ENCODE measurements at regions not wholly inside any gene's neighbourhood (a gene's known extent, or its start where the extent isn't known, plus 50 kb on each side); places are given as distances from the start of the nearest gene placed in this dataset.

DNA sequence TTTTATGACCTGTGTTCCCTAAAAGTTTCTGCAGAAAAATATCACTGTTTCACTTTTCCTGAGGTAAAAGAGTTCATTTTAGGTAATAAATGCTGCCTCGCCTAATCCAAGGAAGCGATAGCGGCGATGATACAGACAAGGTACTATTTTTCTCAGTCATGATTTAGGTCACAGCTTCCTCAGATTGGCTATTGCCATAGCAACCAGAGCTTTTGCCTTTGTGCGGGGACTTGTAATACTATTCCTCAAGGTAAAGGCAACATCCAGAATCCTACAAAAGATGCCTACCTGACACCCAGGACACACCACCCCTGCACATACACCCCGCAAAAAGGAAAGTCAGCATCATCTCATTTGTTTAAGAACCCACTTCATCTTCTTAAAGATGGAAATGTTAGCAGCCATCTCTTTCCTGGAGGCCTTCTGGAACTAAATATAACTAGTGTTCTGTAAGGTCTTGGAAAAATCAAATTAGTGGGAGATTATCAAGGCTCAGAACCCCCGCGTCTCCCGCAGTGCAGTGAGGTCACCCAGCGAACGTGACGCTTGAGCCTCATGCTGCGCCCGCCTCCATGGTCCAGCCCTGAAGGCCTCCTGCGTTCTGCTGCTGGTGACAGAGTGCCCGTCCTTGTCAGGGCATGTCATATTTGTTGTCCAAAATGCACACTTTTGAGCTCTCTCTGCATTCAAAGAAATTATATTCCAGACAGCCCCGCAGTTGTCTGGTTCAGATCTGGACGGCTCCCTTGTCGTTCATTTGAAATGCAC lies 402.0 kb upstream of the RNF32 start:
- TF ChIP-seq CTCF (IDR thresholded peaks at IDR 0.05): no peak
- TF ChIP-seq POLR2AphosphoS5 (IDR thresholded peaks at IDR 0.05): no peak
- no peak for TF ChIP-seq POLR2A (IDR thresholded peaks at IDR 0.05)
- no peak for TF ChIP-seq EP300 (IDR thresholded peaks at IDR 0.05)

Data from suprapubic skin (tissue), 4 donors.